H1 (cell line): ENCODE measurements at regions not wholly inside any gene's neighbourhood (a gene's known extent, or its start where the extent isn't known, plus 50 kb on each side); places are given as distances from the start of the nearest gene placed in this dataset.
A peak's percentile ranks its signal among the peaks of the same experiment; 100 is the strongest.

ENCODE experiments used
- CTCF ChIA-PET: fragments of 300-600 bp; sonication (Branson Sonifier 250); formaldehyde crosslinking; loops from one replicate; lab custom pipeline; 2021; ENCODE audit not compliant: partially characterized antibody; lab: Charles Lee
- POLR2A ChIA-PET: fragments of 300-600 bp; sonication (Branson Sonifier 250); formaldehyde crosslinking; loops from one replicate; lab custom pipeline; 2021; ENCODE audit warnings: inconsistent platforms; ENCODE audit not compliant: partially characterized antibody; lab: Charles Lee
- DNase-seq, 2 experiments: peaks; one replicate each; pipeline versions ENCODE4 v3.0.0 to v3.0.0-alpha.2; 2010 to 2022; ENCODE audit warnings: low spot score in 2 of 2, low read depth in 1 of 2, mixed read lengths in 1 of 2
- FAIRE-seq: peaks from 2 replicates; lab custom pipeline; 2011; peaks lifted over from hg19 to GRCh38; lab: Jason Lieb, UNC
- H2AFZ ChIP-seq: 2 replicates; pipeline ENCODE4 v1.8.1; 2012; ENCODE audit warnings: low read length, inconsistent platforms
- H2AK5ac ChIP-seq: 2 replicates; pipeline ENCODE4 v1.6.1; 2013; ENCODE audit warnings: low read depth, low read length
- H2BK120ac ChIP-seq: replicated peaks from 2 replicates; pipeline ENCODE3; 2013; ENCODE audit warnings: low read depth, low read length, inconsistent platforms
- H2BK12ac ChIP-seq: 2 replicates; pipeline ENCODE4 v1.6.1; 2013; ENCODE audit warnings: low read depth, low read length
- H2BK15ac ChIP-seq: 2 replicates; pipeline ENCODE4 v1.6.1; 2013; ENCODE audit warnings: low read length
- H2BK20ac ChIP-seq: 2 replicates; pipeline ENCODE4 v1.6.1; 2013; ENCODE audit warnings: low read length
- H2BK5ac ChIP-seq: 2 replicates; pipeline ENCODE4 v1.6.1; 2013; ENCODE audit warnings: low read depth, low read length
- H3K14ac ChIP-seq: 2 replicates; pipeline ENCODE4 v1.6.1; 2013; ENCODE audit warnings: inconsistent platforms; ENCODE audit not compliant: insufficient read length
- H3K18ac ChIP-seq: 2 replicates; pipeline ENCODE4 v1.6.1; 2013; ENCODE audit warnings: low read length; ENCODE audit errors: extremely low read depth
- H3K23ac ChIP-seq: 2 replicates; pipeline ENCODE4 v1.6.1; 2013; ENCODE audit warnings: inconsistent platforms; ENCODE audit not compliant: insufficient read length
- H3K23me2 ChIP-seq: 2 replicates; pipeline ENCODE4 v1.6.1; 2013; ENCODE audit warnings: low read depth, low read length
- H3K27ac ChIP-seq: 2 replicates; pipeline ENCODE4 v1.6.1; 2011; ENCODE audit warnings: low read depth, low read length, inconsistent platforms
- H3K27me3 ChIP-seq, 4 experiments: replicated peaks in 1 of 4; 1 replicate in 1 of 4; 2 replicates in 3 of 4; pipeline versions ENCODE4 v1.6.1 to v1.8.1; 2011 to 2013; ENCODE audit warnings: low read length in 3 of 4, mild to moderate bottlenecking in 3 of 4, inconsistent platforms in 2 of 4, mixed read lengths in 2 of 4, moderate library complexity in 1 of 4; ENCODE audit not compliant: control insufficient read depth in 3 of 4, insufficient read depth in 3 of 4; ENCODE audit errors: extremely low read depth in 1 of 4
- H3K36me3 ChIP-seq, 4 experiments: 2 replicates each; pipeline versions ENCODE4 v1.6.1 to v1.8.1; 2011 to 2013; ENCODE audit warnings: mild to moderate bottlenecking in 4 of 4, low read length in 3 of 4, moderate library complexity in 2 of 4, control low read depth in 1 of 4, inconsistent platforms in 1 of 4; ENCODE audit not compliant: insufficient read depth in 4 of 4, control insufficient read depth in 2 of 4
- H3K4ac ChIP-seq: replicated peaks from 2 replicates; pipeline ENCODE3; 2013; ENCODE audit warnings: low read length, low read depth, mixed read lengths, inconsistent platforms; ENCODE audit not compliant: insufficient read length
- H3K4me1 ChIP-seq, 4 experiments: replicated peaks in 1 of 4; 1 replicate in 1 of 4; 2 replicates in 3 of 4; pipeline versions ENCODE4 v1.6.1 to v1.8.1; 2011 to 2013; ENCODE audit warnings: low read length in 3 of 4, inconsistent platforms in 2 of 4, mixed read lengths in 1 of 4; ENCODE audit not compliant: insufficient read depth in 4 of 4, control insufficient read depth in 3 of 4
- H3K4me2 ChIP-seq, 2 experiments: 2 replicates each; pipeline versions ENCODE4 v1.6.1 to v1.8.1; 2011 to 2013; ENCODE audit warnings: low read depth in 2 of 2, low read length in 2 of 2, control low read depth in 1 of 2, inconsistent platforms in 1 of 2, mild to moderate bottlenecking in 1 of 2; ENCODE audit not compliant: insufficient read depth in 1 of 2
- H3K4me3 ChIP-seq, 4 experiments: fragments of 200-600, 300-600 bp in 1 of 4; sonication (generic), shearing (Covaris generic), sonication (Bioruptor Twin) in 1 of 4; 2 replicates each; pipeline versions ENCODE4 v1.5.1 to v1.8.1; 2011 to 2016; ENCODE audit warnings: low read length in 4 of 4, low read depth in 3 of 4, control low read depth in 2 of 4, inconsistent platforms in 2 of 4, mild to moderate bottlenecking in 2 of 4, mixed read lengths in 1 of 4, moderate library complexity in 1 of 4; ENCODE audit not compliant: insufficient read depth in 2 of 4; ENCODE audit errors: extremely low read depth in 1 of 4
- H3K56ac ChIP-seq: replicated peaks from 2 replicates; pipeline ENCODE3; 2013; ENCODE audit warnings: low read depth, mild to moderate bottlenecking, mixed read lengths, low read length, inconsistent platforms; ENCODE audit not compliant: insufficient read length
- H3K79me1 ChIP-seq: 2 replicates; pipeline ENCODE4 v1.6.1; 2013; ENCODE audit warnings: low read depth, low read length, control low read depth
- H3K79me2 ChIP-seq, 2 experiments: 2 replicates each; pipeline versions ENCODE4 v1.6.1 to v1.8.1; 2012 to 2013; ENCODE audit warnings: low read length in 2 of 2, mild to moderate bottlenecking in 2 of 2, inconsistent platforms in 1 of 2; ENCODE audit not compliant: insufficient read depth in 2 of 2, control insufficient read depth in 1 of 2
- H3K9ac ChIP-seq, 4 experiments: replicated peaks in 1 of 4; 1 replicate in 1 of 4; 2 replicates in 3 of 4; pipeline versions ENCODE4 v1.6.1 to v1.8.1; 2011 to 2013; ENCODE audit warnings: low read depth in 3 of 4, low read length in 3 of 4, control low read depth in 2 of 4, mild to moderate bottlenecking in 2 of 4, moderate library complexity in 2 of 4, inconsistent platforms in 1 of 4; ENCODE audit errors: extremely low read depth in 1 of 4
- H3K9me3 ChIP-seq, 2 experiments: 2 replicates each; pipeline versions ENCODE4 v1.6.1 to v1.8.1; 2012 to 2013; ENCODE audit warnings: mild to moderate bottlenecking in 2 of 2, moderate library complexity in 2 of 2, control low read depth in 1 of 2, inconsistent platforms in 1 of 2, low read depth in 1 of 2, low read length in 1 of 2, mixed read lengths in 1 of 2; ENCODE audit not compliant: insufficient read depth in 2 of 2
- H4K20me1 ChIP-seq, 2 experiments: replicated peaks in 1 of 2; 2 replicates each; pipeline versions ENCODE3 to v1.8.1; 2011 to 2013; ENCODE audit warnings: inconsistent platforms in 2 of 2, low read length in 2 of 2, mild to moderate bottlenecking in 1 of 2; ENCODE audit not compliant: insufficient read depth in 2 of 2, control insufficient read depth in 1 of 2
- H4K5ac ChIP-seq: 2 replicates; pipeline ENCODE4 v1.6.1; 2013; ENCODE audit warnings: low read length, low read depth, mixed read lengths, inconsistent platforms; ENCODE audit not compliant: insufficient read length
- H4K8ac ChIP-seq: 2 replicates; pipeline ENCODE4 v1.8.0; 2013; ENCODE audit warnings: mild to moderate bottlenecking, moderate library complexity, low read length, inconsistent platforms; ENCODE audit not compliant: insufficient read depth; ENCODE audit errors: extremely low read depth
- H4K91ac ChIP-seq: replicated peaks from 2 replicates; pipeline ENCODE3; 2013; ENCODE audit warnings: low read length, mixed read lengths, inconsistent platforms; ENCODE audit not compliant: insufficient read length
- CTBP2 ChIP-seq: IDR thresholded peaks from 2 replicates; pipeline ENCODE4 v1.7.0; 2011; ENCODE audit warnings: borderline replicate concordance, mild to moderate bottlenecking, moderate library complexity, mixed read lengths, low read length; ENCODE audit not compliant: insufficient read depth, insufficient read length
- KDM1A ChIP-seq: fragments of 200-600, 300-600 bp; sonication (generic); IDR thresholded peaks from 2 replicates; pipeline ENCODE4 v1.7.1; 2016; ENCODE audit warnings: mild to moderate bottlenecking, low read length, borderline replicate concordance
- KDM5A ChIP-seq: fragments of 200-600 bp; IDR thresholded peaks from 2 replicates; pipeline ENCODE4 v1.7.1; 2012; ENCODE audit warnings: mild to moderate bottlenecking, low read length, inconsistent platforms, mixed read lengths
- SIRT6 ChIP-seq: IDR thresholded peaks from one replicate; pipeline ENCODE4 v1.7.1; 2012; ENCODE audit warnings: low read length, inconsistent platforms
- SP2 ChIP-seq: IDR thresholded peaks from 2 replicates; pipeline ENCODE4 v1.6.1; 2012; ENCODE audit warnings: mild to moderate bottlenecking, low read length, inconsistent platforms
- WGBS, 2 experiments: shearing (Covaris generic) in 1 of 2; methylation state at CpG; one replicate each; pipeline versions ENCODE4 v1.1.6 to v1.1.7; 2013 to 2015; ENCODE audit warnings: low lambda C conversion rate in 2 of 2, mixed read lengths in 2 of 2, inconsistent platforms in 1 of 2, low coverage in 1 of 2, missing lambda C conversion rate in 1 of 2; ENCODE audit not compliant: insufficient replicate concordance in 2 of 2, insufficient coverage in 1 of 2, insufficient read length in 1 of 2; ENCODE audit errors: extremely low coverage in 1 of 2, missing lambda C conversion rate in 1 of 2; 5-methylcytosine and 5-hydroxymethylcytosine counted together
- TF ChIP-seq, protein P1 (sequence below): IDR thresholded peaks from 2 replicates; pipeline ENCODE4 v1.6.1; 2011; ENCODE audit warnings: low read length, improper control_type of control experiment

DNA sequence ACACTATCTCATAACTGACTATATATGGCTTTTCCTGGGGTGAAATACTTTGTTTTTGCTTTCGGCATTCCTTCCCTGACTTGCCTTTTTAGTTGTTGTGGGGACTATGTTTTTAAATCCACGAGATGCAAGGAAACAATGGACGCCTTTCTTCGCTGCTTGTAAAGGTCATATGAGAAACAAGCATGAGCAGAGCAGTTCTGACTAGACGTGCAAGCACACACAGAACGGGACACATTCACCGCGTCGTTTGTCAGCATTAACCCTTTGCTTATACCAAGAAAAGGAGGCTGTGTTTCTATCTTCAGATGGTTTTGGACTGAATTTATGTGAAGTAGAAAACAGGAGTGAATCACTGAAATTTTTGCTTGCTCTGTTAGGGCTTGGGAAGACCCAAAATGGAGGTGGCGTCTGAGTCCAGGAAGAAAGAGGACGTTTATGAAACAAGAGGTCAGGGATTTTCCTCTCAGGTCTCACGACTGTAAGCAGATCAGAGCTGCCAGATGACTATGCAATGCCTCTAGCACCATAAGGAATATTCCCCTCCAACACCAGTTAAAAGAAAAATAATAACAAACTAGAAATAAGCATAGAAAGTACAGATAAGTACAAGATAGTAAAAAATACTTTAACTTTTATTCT is 358.9 kb downstream of the DLEU7 start:
- Histone ChIP-seq H3K27ac (no peak overlapping the region), H3K4me1 (no peaks in the 10 kb centered on the region), H4K20me1 (no peaks in the 10 kb centered on the region), H3K36me3 (no peaks in the 10 kb centered on the region), H3K4me2 (no peak overlapping the region), H3K4me3 (no peak overlapping the region), H4K8ac (no peak overlapping the region), H2BK15ac (no peak overlapping the region; the same call in 1 of the 2 replicates), H2BK20ac (no peak overlapping the region), H2BK12ac (no peak overlapping the region), H4K5ac (no peak overlapping the region), H3K18ac (no peak overlapping the region), H3K23ac (no peak overlapping the region), H3K79me2 (no peaks in the 10 kb centered on the region), H3K9me3 (no peaks in the 10 kb centered on the region), H3K23me2 (no peaks in the 10 kb centered on the region), H3K79me1 (no peaks in the 10 kb centered on the region), H2BK120ac (no peak overlapping the region), H2BK5ac (no peak overlapping the region), H3K27me3 (no peaks in the 10 kb centered on the region), H2AK5ac (no peak overlapping the region), H2AFZ (no peak overlapping the region), H3K9ac (no peak overlapping the region), H3K56ac (no peak overlapping the region), H4K91ac (no peak overlapping the region), H3K4ac (no peak overlapping the region), H3K14ac (no peak overlapping the region)
- FAIRE-seq = peak; percentile 36
- POLR2A ChIA-PET = no interaction called here
- DNase-seq = no peak
- TF ChIP-seq KDM5A (no peak), SIRT6 (no peak), CTBP2 (no peak), KDM1A (no peak), SP2 (no peak)
- TF ChIP-seq, protein P1, sequence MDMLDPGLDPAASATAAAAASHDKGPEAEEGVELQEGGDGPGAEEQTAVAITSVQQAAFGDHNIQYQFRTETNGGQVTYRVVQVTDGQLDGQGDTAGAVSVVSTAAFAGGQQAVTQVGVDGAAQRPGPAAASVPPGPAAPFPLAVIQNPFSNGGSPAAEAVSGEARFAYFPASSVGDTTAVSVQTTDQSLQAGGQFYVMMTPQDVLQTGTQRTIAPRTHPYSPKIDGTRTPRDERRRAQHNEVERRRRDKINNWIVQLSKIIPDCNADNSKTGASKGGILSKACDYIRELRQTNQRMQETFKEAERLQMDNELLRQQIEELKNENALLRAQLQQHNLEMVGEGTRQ = no peak
- 91% methylated on average over 12 of the region's 12 CpGs; no CpG with 5 or more reads in 1 of the 2 experiments for WGBS, 2 experiments
- CTCF ChIA-PET = no interaction called here
